IMR-90 (cell line): ENCODE measurements at regions not wholly inside any gene's neighbourhood (a gene's known extent, or its start where the extent isn't known, plus 50 kb on each side); places are given as distances from the start of the nearest gene placed in this dataset.

ENCODE experiments used
- ATAC-seq: fragments of 200-7000 bp; cut with Tn5 transposase; 2 replicates; pipeline ENCODE4 v1.9.1; 2020; ENCODE audit warnings: low read depth, mild to moderate bottlenecking, moderate library complexity
- BruUV-seq: library from RNA; stranded (reverse); fragments of 400-500 nt; replicated peaks from 2 replicates; lab custom pipeline; 2021; lab: Mats Ljungman, UMichigan
- CTCF ChIA-PET: fragments of 300-600 bp; formaldehyde crosslinking; extraction: SDS; loops from one replicate; lab custom pipeline; 2021; ENCODE audit warnings: antibody characterized with exemption; lab: Yijun Ruan, JAX
- POLR2A ChIA-PET: fragments of 300-600 bp; sonication (Branson Sonifier 250); formaldehyde crosslinking; loops from one replicate; lab custom pipeline; 2022; ENCODE audit warnings: antibody characterized with exemption; ENCODE audit not compliant: unreplicated experiment; lab: Charles Lee
- DNase-seq: peaks from one replicate; pipeline ENCODE4 v3.0.0; 2013
- H2AFZ ChIP-seq: replicated peaks from 2 replicates; pipeline ENCODE3; 2013; ENCODE audit warnings: low read length, mild to moderate bottlenecking; ENCODE audit not compliant: poor library complexity
- H2AK5ac ChIP-seq: 2 replicates; pipeline ENCODE4 v1.6.1; 2013; ENCODE audit warnings: low read depth, low read length, inconsistent platforms
- H2AK9ac ChIP-seq: replicated peaks from 2 replicates; pipeline ENCODE3; 2013; ENCODE audit warnings: mild to moderate bottlenecking, low read depth, low read length, moderate library complexity; ENCODE audit not compliant: poor library complexity
- H2BK120ac ChIP-seq: 2 replicates; pipeline ENCODE4 v1.6.1; 2013; ENCODE audit warnings: low read depth, low read length, inconsistent platforms
- H2BK15ac ChIP-seq: 3 replicates; pipeline ENCODE4 v1.6.1; 2013; ENCODE audit warnings: low read depth, low read length, inconsistent platforms
- H2BK20ac ChIP-seq: 2 replicates; pipeline ENCODE4 v1.6.1; 2013; ENCODE audit warnings: low read depth, mild to moderate bottlenecking, inconsistent platforms, low read length, moderate library complexity
- H2BK5ac ChIP-seq: 2 replicates; pipeline ENCODE4 v1.6.1; 2013; ENCODE audit warnings: mild to moderate bottlenecking, low read depth, low read length, inconsistent platforms; ENCODE audit not compliant: poor library complexity, severe bottlenecking
- H3K14ac ChIP-seq: replicated peaks from 2 replicates; pipeline ENCODE4 v1.6.1; 2013; ENCODE audit warnings: low read depth, low read length, inconsistent platforms
- H3K18ac ChIP-seq: 2 replicates; pipeline ENCODE4 v1.6.1; 2013; ENCODE audit warnings: low read depth, low read length, control low read depth
- H3K23ac ChIP-seq: 2 replicates; pipeline ENCODE4 v1.6.1; 2013; ENCODE audit warnings: low read depth, low read length, inconsistent platforms
- H3K27ac ChIP-seq: 2 replicates; pipeline ENCODE4 v1.5.1; 2013; ENCODE audit warnings: mild to moderate bottlenecking, control low read depth, low read length; ENCODE audit not compliant: insufficient read depth
- H3K27me3 ChIP-seq: 2 replicates; pipeline ENCODE4 v1.6.1; 2013; ENCODE audit warnings: low read length; ENCODE audit not compliant: control insufficient read depth, insufficient read depth
- H3K36me3 ChIP-seq: 2 replicates; pipeline ENCODE4 v1.6.1; 2013; ENCODE audit warnings: low read length, mixed read lengths; ENCODE audit not compliant: control insufficient read depth, insufficient read depth
- H3K4ac ChIP-seq: 2 replicates; pipeline ENCODE4 v1.6.1; 2013; ENCODE audit warnings: low read depth, low read length, inconsistent platforms
- H3K4me1 ChIP-seq: 2 replicates; pipeline ENCODE4 v1.6.1; 2013; ENCODE audit warnings: low read length, mixed read lengths; ENCODE audit not compliant: control insufficient read depth, insufficient read depth
- H3K4me2 ChIP-seq: 2 replicates; pipeline ENCODE4 v1.6.1; 2013; ENCODE audit warnings: low read depth, mild to moderate bottlenecking, control low read depth, low read length, moderate library complexity
- H3K4me3 ChIP-seq: 2 replicates; pipeline ENCODE4 v1.5.1; 2013; ENCODE audit warnings: low read depth, mild to moderate bottlenecking, control low read depth, low read length, moderate library complexity; ENCODE audit not compliant: insufficient read depth
- H3K56ac ChIP-seq: 2 replicates; pipeline ENCODE4 v1.6.1; 2013; ENCODE audit warnings: low read length, inconsistent platforms; ENCODE audit not compliant: insufficient read depth; ENCODE audit errors: extremely low read depth
- H3K79me1 ChIP-seq, 2 experiments: 2 replicates each; pipeline ENCODE4 v1.6.1; 2013; ENCODE audit warnings: low read length in 2 of 2, inconsistent platforms in 1 of 2, low read depth in 1 of 2
- H3K9ac ChIP-seq: 2 replicates; pipeline ENCODE4 v1.6.1; 2013; ENCODE audit warnings: low read depth, low read length, control low read depth
- H3K9me1 ChIP-seq: 2 replicates; pipeline ENCODE4 v1.6.1; 2013; ENCODE audit warnings: low read length, inconsistent platforms; ENCODE audit not compliant: insufficient read depth
- H3K9me3 ChIP-seq: 2 replicates; pipeline ENCODE4 v1.6.1; 2013; ENCODE audit warnings: low read length; ENCODE audit not compliant: control insufficient read depth, insufficient read depth
- H4K20me1 ChIP-seq: 2 replicates; pipeline ENCODE4 v1.6.1; 2013; ENCODE audit warnings: low read length, inconsistent platforms; ENCODE audit not compliant: insufficient read depth
- H4K5ac ChIP-seq: 2 replicates; pipeline ENCODE4 v1.6.1; 2013; ENCODE audit warnings: mild to moderate bottlenecking, low read depth, low read length, control low read depth
- H4K8ac ChIP-seq, 2 experiments: 2 replicates each; pipeline ENCODE4 v1.6.1; 2013; ENCODE audit warnings: low read depth in 2 of 2, low read length in 2 of 2, control low read depth in 1 of 2, inconsistent platforms in 1 of 2
- H4K91ac ChIP-seq: 2 replicates; pipeline ENCODE4 v1.6.1; 2013; ENCODE audit warnings: low read depth, low read length, inconsistent platforms; ENCODE audit not compliant: insufficient read depth
- BHLHE40 ChIP-seq: fragments of 150-350 bp; IDR thresholded peaks from 2 replicates; pipeline ENCODE4 v1.6.1; 2016; ENCODE audit warnings: mild to moderate bottlenecking, low read depth, low read length
- CEBPB ChIP-seq: IDR thresholded peaks from 2 replicates; pipeline ENCODE4 v1.6.1; 2012; ENCODE audit warnings: low read depth, low read length, improper control_type of control experiment
- CHD1 ChIP-seq: IDR thresholded peaks from 2 replicates; pipeline ENCODE4 v1.6.1; 2012; ENCODE audit warnings: low read depth, low read length, improper control_type of control experiment
- ELK1 ChIP-seq: fragments of 150-350 bp; IDR thresholded peaks from 2 replicates; pipeline ENCODE4 v1.6.1; 2016; ENCODE audit warnings: low read depth, mild to moderate bottlenecking, low read length, moderate library complexity, borderline replicate concordance
- MAZ ChIP-seq: IDR thresholded peaks from 2 replicates; pipeline ENCODE4 v1.6.1; 2012; ENCODE audit warnings: low read depth, mild to moderate bottlenecking, low read length, improper control_type of control experiment, moderate library complexity, borderline replicate concordance
- MXI1 ChIP-seq: IDR thresholded peaks from 2 replicates; pipeline ENCODE4 v1.6.1; 2012; ENCODE audit warnings: low read depth, mild to moderate bottlenecking, low read length, moderate library complexity, borderline replicate concordance
- NFE2L2 ChIP-seq: fragments of 150-350 bp; IDR thresholded peaks from 2 replicates; pipeline ENCODE4 v1.6.1; 2016; ENCODE audit warnings: low read depth, mild to moderate bottlenecking, low read length
- POLR2A ChIP-seq: IDR thresholded peaks from 2 replicates; pipeline ENCODE4 v1.6.1; 2012; ENCODE audit warnings: mild to moderate bottlenecking, low read depth, low read length
- RAD21 ChIP-seq: IDR thresholded peaks from 2 replicates; pipeline ENCODE4 v1.6.1; 2012; ENCODE audit warnings: low read length, improper control_type of control experiment
- RCOR1 ChIP-seq: IDR thresholded peaks from 2 replicates; pipeline ENCODE4 v1.6.1; 2012; ENCODE audit warnings: mild to moderate bottlenecking, low read length, improper control_type of control experiment; ENCODE audit not compliant: insufficient replicate concordance
- RFX5 ChIP-seq: IDR thresholded peaks from 2 replicates; pipeline ENCODE4 v1.8.0; 2012; ENCODE audit warnings: low read depth, mild to moderate bottlenecking, low read length, moderate library complexity
- USF2 ChIP-seq: fragments of 150-350 bp; IDR thresholded peaks from 2 replicates; pipeline ENCODE4 v1.6.1; 2017; ENCODE audit warnings: mild to moderate bottlenecking, antibody characterized with exemption, low read length, low read depth
- WGBS, 2 experiments: methylation state at CpG; one replicate each; pipeline versions ENCODE4 v1.1.5 to v1.1.7; 2013; ENCODE audit warnings: missing lambda C conversion rate in 2 of 2; ENCODE audit not compliant: insufficient read length in 1 of 2; ENCODE audit errors: extremely low coverage in 2 of 2; 5-methylcytosine and 5-hydroxymethylcytosine counted together
- dilution Hi-C: fragments of 300-500 bp; cut with HindIII; formaldehyde crosslinking; loops from one replicate; pipeline ENCODE4 v1.14.3; 2018; ENCODE audit warnings: low sequenced_read_pairs; ENCODE audit not compliant: unreplicated experiment
- in situ Hi-C: fragments of 300-500 bp; cut with MboI; formaldehyde crosslinking; loops from 3 replicates; pipeline ENCODE4 v1.14.3; 2019; ENCODE audit warnings: low sequenced_read_pairs, inconsistent platforms, mixed read lengths
- intact Hi-C: fragments of 100-400 bp; cut with micrococcal nuclease; formaldehyde crosslinking; loops from 2 replicates; pipeline ENCODE4 v1.10.0; 2022

GRCh38 chr15:81758818-81759284 is 287.0 kb downstream of the MEX3B start:
- no peak overlapping the region for H4K5ac ChIP-seq
- H2BK5ac ChIP-seq: no peak overlapping the region
- H2BK20ac ChIP-seq: no peak overlapping the region
- H2AK5ac ChIP-seq: no peak overlapping the region
- peaks cover 2% of the 10 kb centered on the region; the same call in 1 of the 2 replicates for H3K27me3 ChIP-seq
- ChIA-PET POLR2A (no interaction called here), CTCF (interaction anchor here (0.6 to 1.0 kb wide), 2 partner anchors 30 to 335 kb away, joined by 3 to 7 read pairs; no protein-coding TSS in a partner anchor)
- ATAC-seq (no peak), DNase-seq (no peak)
- no peaks in the 10 kb centered on the region for H4K20me1 ChIP-seq
- H2AK9ac ChIP-seq: no peak overlapping the region
- dilution Hi-C loops: no loop called here
- no peak overlapping the region for H3K4me3 ChIP-seq
- no peak overlapping the region for H3K56ac ChIP-seq
- intact Hi-C loops: no loop called here
- no peak overlapping the region for H2BK15ac ChIP-seq
- H3K79me1 ChIP-seq: no peaks in the 10 kb centered on the region
- H3K4me1 ChIP-seq: no peaks in the 10 kb centered on the region
- no peaks in the 10 kb centered on the region for H3K9me3 ChIP-seq
- no peaks in the 10 kb centered on the region for H3K36me3 ChIP-seq
- no peak overlapping the region for H4K91ac ChIP-seq
- H3K27ac ChIP-seq: no peak overlapping the region
- no peak overlapping the region for H3K4ac ChIP-seq
- no peak overlapping the region for H3K23ac ChIP-seq
- no peak overlapping the region for H2BK120ac ChIP-seq
- in situ Hi-C loops: no loop called here
- H3K14ac ChIP-seq: no peak overlapping the region
- H3K4me2 ChIP-seq: no peak overlapping the region
- H3K9ac ChIP-seq: no peak overlapping the region
- WGBS, 2 experiments: no CpG with 5 or more reads among the region's 2 CpGs
- BruUV-seq: no TSS peak
- no peaks in the 10 kb centered on the region for H3K9me1 ChIP-seq
- no peak overlapping the region for H2AFZ ChIP-seq
- no peak overlapping the region for H4K8ac ChIP-seq
- no peak overlapping the region for H3K18ac ChIP-seq
- TF ChIP-seq NFE2L2: no peak
- no peak for TF ChIP-seq CEBPB
- TF ChIP-seq RFX5: no peak
- no peak for TF ChIP-seq POLR2A
- no peak for TF ChIP-seq MAZ
- TF ChIP-seq ELK1: no peak
- no peak for TF ChIP-seq MXI1
- no peak for TF ChIP-seq USF2
- TF ChIP-seq RAD21: no peak
- TF ChIP-seq CHD1: no peak
- no peak for TF ChIP-seq RCOR1
- no peak for TF ChIP-seq BHLHE40
